KMS-11 (cell line): ENCODE measurements at regions not wholly inside any gene's neighbourhood (a gene's known extent, or its start where the extent isn't known, plus 50 kb on each side); places are given as distances from the start of the nearest gene placed in this dataset.

Experiments
- H2AFZ ChIP-seq: fragments of 200-600 bp; sonication (generic); 2 replicates; pipeline ENCODE4 v1.6.1; 2016; ENCODE audit warnings: antibody characterized with exemption, mixed run types, low read depth
- H3K27ac ChIP-seq: fragments of 200-600 bp; sonication (generic); 2 replicates; pipeline ENCODE4 v1.6.1; 2016; ENCODE audit warnings: mild to moderate bottlenecking, mixed run types
- H3K27me3 ChIP-seq: fragments of 200-600 bp; sonication (generic); 2 replicates; pipeline ENCODE4 v1.6.1; 2017; ENCODE audit warnings: mild to moderate bottlenecking, low read depth, mixed run types, moderate library complexity; ENCODE audit not compliant: insufficient read depth
- H3K36me3 ChIP-seq: fragments of 200-600 bp; sonication (generic); 2 replicates; pipeline ENCODE4 v1.6.1; 2017; ENCODE audit warnings: mild to moderate bottlenecking, mixed run types; ENCODE audit not compliant: insufficient read depth
- H3K4me1 ChIP-seq: fragments of 200-600 bp; sonication (generic); 2 replicates; pipeline ENCODE4 v1.6.1; 2016; ENCODE audit warnings: mild to moderate bottlenecking, low read depth, mixed run types; ENCODE audit not compliant: poor library complexity, severe bottlenecking
- H3K4me2 ChIP-seq: fragments of 200-600 bp; sonication (generic); 2 replicates; pipeline ENCODE4 v1.7.0; 2016; ENCODE audit warnings: mild to moderate bottlenecking, mixed run types
- H3K4me3 ChIP-seq: fragments of 200-600 bp; sonication (generic); IDR thresholded peaks from 2 replicates; pipeline ENCODE4 v1.6.1; 2017; ENCODE audit warnings: low read depth, low read length, mixed read lengths; ENCODE audit not compliant: insufficient read depth
- H3K79me2 ChIP-seq: fragments of 200-600 bp; sonication (generic); 2 replicates; pipeline ENCODE4 v1.6.1; 2016; ENCODE audit warnings: low read depth, mixed run types; ENCODE audit not compliant: insufficient read depth
- H3K9ac ChIP-seq: fragments of 200-600 bp; sonication (generic); 2 replicates; pipeline ENCODE4 v1.6.1; 2016; ENCODE audit warnings: mild to moderate bottlenecking, mixed run types
- H4K20me1 ChIP-seq: fragments of 200-600 bp; sonication (generic); 2 replicates; pipeline ENCODE4 v1.6.1; 2016; ENCODE audit warnings: mild to moderate bottlenecking, mixed run types; ENCODE audit not compliant: insufficient read depth
- CTCF ChIP-seq: fragments of 200-600 bp; sonication (generic); conservative IDR thresholded peaks from 2 replicates; pipeline ENCODE4 v1.6.1; 2017; ENCODE audit warnings: low read depth, mild to moderate bottlenecking, antibody characterized with exemption, low read length, moderate library complexity, mixed read lengths

- Histone ChIP-seq H2AFZ (no peak overlapping the region), H3K9ac (no peak overlapping the region), H4K20me1 (no peaks in the 10 kb centered on the region), H3K4me3 (no peak overlapping the region), H3K79me2 (no peaks in the 10 kb centered on the region), H3K4me2 (no peak overlapping the region), H3K27ac (no peak overlapping the region), H3K36me3 (no peaks in the 10 kb centered on the region), H3K27me3 (no peaks in the 10 kb centered on the region), H3K4me1 (no peaks in the 10 kb centered on the region)
- TF ChIP-seq CTCF, result no peak
These were observed 1161.9 kb downstream of the UQCRFS1 start for GRCh38 chr19:28051047-28051446.

DNA sequence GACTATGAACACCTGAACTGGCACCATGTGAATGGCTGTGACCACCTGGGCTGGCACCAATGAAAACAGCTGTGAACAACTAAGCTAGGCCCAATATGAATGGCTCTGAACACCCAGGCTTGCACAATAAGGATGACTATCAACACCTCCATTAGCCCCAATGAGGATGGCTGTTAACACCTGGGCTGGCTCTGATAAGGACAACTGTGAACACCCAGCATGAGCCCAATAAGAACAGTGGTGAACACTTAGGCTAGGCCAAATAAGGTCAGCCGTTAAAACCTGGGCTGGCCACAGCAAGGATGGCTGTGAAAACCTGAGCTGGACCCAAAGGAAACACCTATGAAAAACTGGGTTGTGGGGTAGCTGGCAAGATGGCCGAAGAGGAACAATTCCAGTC is 1163.1 kb downstream of the UQCRFS1 start:
- Histone ChIP-seq H3K27ac (no peak overlapping the region), H2AFZ (no peak overlapping the region), H3K36me3 (no peaks in the 10 kb centered on the region), H3K79me2 (no peaks in the 10 kb centered on the region), H3K4me3 (no peak overlapping the region), H4K20me1 (no peaks in the 10 kb centered on the region), H3K27me3 (no peaks in the 10 kb centered on the region), H3K4me2 (no peak overlapping the region), H3K9ac (no peak overlapping the region), H3K4me1 (no peaks in the 10 kb centered on the region)
- no peak for TF ChIP-seq CTCF

GRCh38 chr19:28046932-28047331 is 1166.0 kb downstream of the UQCRFS1 start:
- Histone ChIP-seq H3K27ac (no peak overlapping the region), H3K27me3 (no peaks in the 10 kb centered on the region), H3K79me2 (no peaks in the 10 kb centered on the region), H3K4me2 (no peak overlapping the region), H2AFZ (no peak overlapping the region), H3K36me3 (no peaks in the 10 kb centered on the region), H3K4me1 (no peaks in the 10 kb centered on the region), H4K20me1 (no peaks in the 10 kb centered on the region), H3K9ac (no peak overlapping the region), H3K4me3 (no peak overlapping the region)
- no peak for TF ChIP-seq CTCF

DNA sequence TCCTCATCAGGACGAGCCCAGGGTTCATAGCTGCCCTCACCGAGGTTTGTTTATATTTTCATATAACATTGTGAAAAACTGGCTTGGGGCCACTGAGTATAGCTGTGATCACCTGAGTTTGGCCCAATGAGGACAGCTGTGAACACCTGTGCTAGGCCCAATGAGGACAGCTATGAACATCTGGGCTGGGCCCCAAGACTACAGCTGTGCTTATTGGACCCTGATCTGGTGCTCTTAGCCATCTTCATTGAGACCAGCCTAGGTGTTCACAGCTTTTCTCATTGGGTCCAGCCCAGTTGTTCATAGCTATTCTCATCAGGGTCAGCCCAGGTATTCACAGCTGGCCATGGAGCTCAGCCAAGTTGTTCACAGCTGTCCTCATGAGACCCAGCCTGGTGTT is 1167.3 kb downstream of the UQCRFS1 start:
- H3K27ac ChIP-seq, result no peak overlapping the region
- TF ChIP-seq CTCF, result no peak
- no peak overlapping the region for H3K9ac ChIP-seq

DNA sequence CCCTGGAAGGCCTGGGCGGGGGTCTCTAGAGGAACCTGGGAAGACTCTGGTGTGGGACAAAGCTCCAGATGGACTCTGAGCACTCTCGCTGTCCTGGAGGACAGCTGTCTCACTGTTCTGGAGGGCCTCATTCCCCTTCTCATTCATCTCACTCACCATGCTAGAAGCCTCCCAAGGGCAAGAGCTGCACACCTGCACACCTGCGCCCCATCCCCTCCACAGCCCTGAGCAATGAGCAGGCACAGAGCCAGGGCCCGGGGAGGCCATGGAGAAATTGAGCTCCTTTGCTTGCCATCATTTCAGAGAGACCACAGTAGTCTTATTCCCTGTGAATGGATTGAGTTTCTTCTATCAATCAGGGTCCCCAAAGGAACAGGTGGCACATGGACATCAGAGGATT is 1168.5 kb downstream of the UQCRFS1 start:
- H3K27ac ChIP-seq, result no peak overlapping the region
- H4K20me1 ChIP-seq, result no peaks in the 10 kb centered on the region
- H3K27me3 ChIP-seq, result no peaks in the 10 kb centered on the region
- no peaks in the 10 kb centered on the region for H3K4me1 ChIP-seq
- H3K4me2 ChIP-seq, result no peak overlapping the region
- no peak overlapping the region for H3K9ac ChIP-seq
- no peaks in the 10 kb centered on the region for H3K36me3 ChIP-seq
- no peak overlapping the region for H3K4me3 ChIP-seq
- no peak overlapping the region for H2AFZ ChIP-seq
- H3K79me2 ChIP-seq, result no peaks in the 10 kb centered on the region
- no peak for TF ChIP-seq CTCF

More for the DNA sequence above, 1167.3 kb downstream of the UQCRFS1 start:
- no peaks in the 10 kb centered on the region for H3K36me3 ChIP-seq
- no peaks in the 10 kb centered on the region for H4K20me1 ChIP-seq
- H3K4me1 ChIP-seq, result no peaks in the 10 kb centered on the region
- no peak overlapping the region for H2AFZ ChIP-seq
- H3K4me3 ChIP-seq, result no peak overlapping the region
- no peaks in the 10 kb centered on the region for H3K79me2 ChIP-seq
- no peak overlapping the region for H3K4me2 ChIP-seq
- H3K27me3 ChIP-seq, result no peaks in the 10 kb centered on the region
